ELR (cell line): ENCODE measurements at regions not wholly inside any gene's neighbourhood (a gene's known extent, or its start where the extent isn't known, plus 50 kb on each side); places are given as distances from the start of the nearest gene placed in this dataset.
A peak's percentile ranks its signal among the peaks of the same experiment; 100 is the strongest.
"Not testable (repeated sequence)": the region's sequence is repeated elsewhere in the genome, so short reads cannot be mapped to it uniquely, and the experiment has no call there.

ENCODE experiments used
- DNase-seq: peaks from one replicate; pipeline ENCODE4 v3.0.0-alpha.2; 2015; ENCODE audit warnings: low read depth

GRCh38 chr1:20432341-20432740 is 53.7 kb downstream of the CAMK2N1 start:
- no peak for DNase-seq

- DNase-seq: no peak
Observed at GRCh38 chr1:20431176-20431460, 54.9 kb downstream of the CAMK2N1 start.

GRCh38 chr1:20430355-20431175 is 55.4 kb downstream of the CAMK2N1 start:
- peak; percentile 49 for DNase-seq

GRCh38 chr1:20429296-20429695 is 56.7 kb downstream of the CAMK2N1 start:
- DNase-seq: no peak

GRCh38 chr1:20428841-20429240 is 57.2 kb downstream of the CAMK2N1 start:
- no peak for DNase-seq

GRCh38 chr1:20426923-20427322 is 59.1 kb downstream of the CAMK2N1 start:
- peak; percentile 94 for DNase-seq

GRCh38 chr1:20426371-20426770 is 59.6 kb downstream of the CAMK2N1 start:
- DNase-seq: no peak

GRCh38 chr1:20425622-20426021 is 60.4 kb downstream of the CAMK2N1 start:
- DNase-seq: no peak

- DNase-seq: no peak
Observed at GRCh38 chr1:20423169-20423795, 62.7 kb downstream of the CAMK2N1 start.

GRCh38 chr1:20421441-20421840 is 64.6 kb downstream of the CAMK2N1 start:
- DNase-seq: no peak

- no peak for DNase-seq
Observed at GRCh38 chr1:20417581-20417980, 68.4 kb downstream of the CAMK2N1 start.

GRCh38 chr1:20416706-20417105 is 69.3 kb downstream of the CAMK2N1 start:
- DNase-seq: no peak

GRCh38 chr1:20413776-20414140 is 72.3 kb downstream of the CAMK2N1 start:
- no peak for DNase-seq

- no peak for DNase-seq
Observed at GRCh38 chr1:20413136-20413775, 72.8 kb downstream of the CAMK2N1 start.

GRCh38 chr1:20411196-20411980 is 74.6 kb downstream of the CAMK2N1 start:
- peak; percentile 96 for DNase-seq

GRCh38 chr1:20410503-20410902 is 75.5 kb downstream of the CAMK2N1 start:
- DNase-seq: no peak

- no peak for DNase-seq
Observed at GRCh38 chr1:20409971-20410370, 76.0 kb downstream of the CAMK2N1 start.

- DNase-seq: no peak
Observed at GRCh38 chr1:20409012-20409411, 77.0 kb downstream of the CAMK2N1 start.

GRCh38 chr1:20408133-20408650 is 77.8 kb downstream of the CAMK2N1 start:
- not testable (repeated sequence) for DNase-seq

- peak; percentile 49 for DNase-seq
Observed at GRCh38 chr1:20405893-20406604, 80.0 kb downstream of the CAMK2N1 start.

GRCh38 chr1:20405051-20405754 is 80.8 kb downstream of the CAMK2N1 start:
- no peak for DNase-seq
